Right lobe of liver (tissue), 4 donors: ENCODE measurements at regions not wholly inside any gene's neighbourhood (a gene's known extent, or its start where the extent isn't known, plus 50 kb on each side); places are given as distances from the start of the nearest gene placed in this dataset.

Experiments used
- POLR2A ChIP-seq: fragments of 450-650 bp; IDR thresholded peaks from one replicate; pipeline ENCODE4 v1.6.1; 2017; ENCODE audit warnings: antibody characterized with exemption, mild to moderate bottlenecking
- TF ChIP-seq, protein P1 (sequence below), 4 donors: fragments of 200-600 bp in 3 of 4; fragments of 450-650 bp in 1 of 4; IDR thresholded peaks; one replicate each; pipeline versions ENCODE4 v1.5.1 to v1.8.0; 2016 to 2022; ENCODE audit warnings: antibody characterized with exemption in 4 of 4, mild to moderate bottlenecking in 2 of 4
- donor health status: DM: no; HTN: no; CAD: no.
- donor health status: DM: no; HTN: no; CAD: no.
- donor health status: DM: no; HTN: yes; CAD: no.

- TF ChIP-seq, protein P1, sequence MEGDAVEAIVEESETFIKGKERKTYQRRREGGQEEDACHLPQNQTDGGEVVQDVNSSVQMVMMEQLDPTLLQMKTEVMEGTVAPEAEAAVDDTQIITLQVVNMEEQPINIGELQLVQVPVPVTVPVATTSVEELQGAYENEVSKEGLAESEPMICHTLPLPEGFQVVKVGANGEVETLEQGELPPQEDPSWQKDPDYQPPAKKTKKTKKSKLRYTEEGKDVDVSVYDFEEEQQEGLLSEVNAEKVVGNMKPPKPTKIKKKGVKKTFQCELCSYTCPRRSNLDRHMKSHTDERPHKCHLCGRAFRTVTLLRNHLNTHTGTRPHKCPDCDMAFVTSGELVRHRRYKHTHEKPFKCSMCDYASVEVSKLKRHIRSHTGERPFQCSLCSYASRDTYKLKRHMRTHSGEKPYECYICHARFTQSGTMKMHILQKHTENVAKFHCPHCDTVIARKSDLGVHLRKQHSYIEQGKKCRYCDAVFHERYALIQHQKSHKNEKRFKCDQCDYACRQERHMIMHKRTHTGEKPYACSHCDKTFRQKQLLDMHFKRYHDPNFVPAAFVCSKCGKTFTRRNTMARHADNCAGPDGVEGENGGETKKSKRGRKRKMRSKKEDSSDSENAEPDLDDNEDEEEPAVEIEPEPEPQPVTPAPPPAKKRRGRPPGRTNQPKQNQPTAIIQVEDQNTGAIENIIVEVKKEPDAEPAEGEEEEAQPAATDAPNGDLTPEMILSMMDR (IDR thresholded peaks at IDR 0.05): no peak
- no peak for TF ChIP-seq POLR2A
These were observed 983.5 kb downstream of the BRD1 start for GRCh38 chr22:48844056-48844675.
